CD4-positive, alpha-beta T cell treated with Interleukin-2 at 100 ng/mL for 4 hours (primary cell): ENCODE measurements at regions not wholly inside any gene's neighbourhood (a gene's known extent, or its start where the extent isn't known, plus 50 kb on each side); places are given as distances from the start of the nearest gene placed in this dataset.

Experiments used
- DNase-seq: peaks from one replicate; pipeline ENCODE4 v3.0.0-alpha.2; 2020; ENCODE audit warnings: low spot score

DNA sequence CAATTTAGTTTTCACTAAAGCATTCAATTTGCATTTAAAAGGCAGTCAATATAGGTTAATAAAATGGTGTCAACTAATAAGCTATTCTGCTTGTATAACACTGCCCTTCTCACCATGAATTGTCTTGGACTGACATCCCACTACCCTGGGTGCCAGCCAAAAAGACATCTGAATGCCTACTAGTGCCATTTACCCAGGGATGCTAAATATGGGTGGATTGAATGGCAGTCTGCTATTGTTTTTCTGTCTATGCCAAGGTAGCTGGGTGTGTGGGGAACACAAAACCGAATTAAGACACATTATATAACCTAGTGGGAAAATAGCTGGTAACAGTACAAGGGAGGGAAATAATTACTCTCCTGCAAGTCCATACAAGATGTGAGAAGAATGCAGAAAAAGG, 240.0 kb upstream of the CFAP20DC start:
- DNase-seq: no peak

- DNase-seq: no peak
These were observed 239.1 kb upstream of the CFAP20DC start for GRCh38 chr3:59288951-59289350.

GRCh38 chr3:59286791-59287531, 237.1 kb upstream of the CFAP20DC start:
- no peak for DNase-seq

DNA sequence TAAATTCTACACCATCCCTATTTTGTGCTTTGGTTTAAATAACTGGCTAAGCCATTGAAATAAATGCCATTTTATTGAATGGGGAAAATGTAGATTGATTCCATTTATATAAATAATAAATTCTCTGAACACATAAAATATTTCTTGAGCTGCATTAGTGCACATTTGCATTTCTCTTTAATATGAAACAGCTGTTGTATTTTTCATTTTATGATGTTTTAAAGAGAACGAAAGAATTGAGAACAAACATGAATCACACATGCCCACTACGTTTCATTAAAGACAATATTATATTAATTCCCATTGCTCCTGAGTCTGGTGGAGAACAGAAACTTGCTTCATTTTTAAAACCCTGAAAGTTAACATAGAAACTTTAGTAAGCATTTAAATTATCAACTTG, 235.7 kb upstream of the CFAP20DC start:
- DNase-seq: no peak

GRCh38 chr3:59284926-59285325, 235.1 kb upstream of the CFAP20DC start:
- DNase-seq: no peak

DNA sequence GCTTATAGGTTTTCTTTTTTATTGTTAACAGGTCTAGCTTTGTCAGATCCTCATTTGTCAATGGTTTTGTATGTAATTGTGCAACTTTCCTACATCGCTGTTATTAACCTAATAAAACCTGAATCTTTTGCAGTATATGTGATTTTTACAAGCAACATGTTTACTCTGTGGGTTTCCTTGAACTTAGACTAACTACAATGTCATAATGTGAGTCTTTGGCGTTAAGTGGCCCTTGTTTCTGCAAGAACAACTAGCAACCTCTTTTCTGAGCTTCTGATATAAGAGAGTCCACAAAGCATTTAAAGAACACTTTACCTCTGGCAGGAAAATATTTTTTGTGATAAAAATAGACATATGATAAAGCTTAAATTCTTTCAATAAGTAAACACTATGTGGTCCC, 230.3 kb upstream of the CFAP20DC start:
- no peak for DNase-seq

DNA sequence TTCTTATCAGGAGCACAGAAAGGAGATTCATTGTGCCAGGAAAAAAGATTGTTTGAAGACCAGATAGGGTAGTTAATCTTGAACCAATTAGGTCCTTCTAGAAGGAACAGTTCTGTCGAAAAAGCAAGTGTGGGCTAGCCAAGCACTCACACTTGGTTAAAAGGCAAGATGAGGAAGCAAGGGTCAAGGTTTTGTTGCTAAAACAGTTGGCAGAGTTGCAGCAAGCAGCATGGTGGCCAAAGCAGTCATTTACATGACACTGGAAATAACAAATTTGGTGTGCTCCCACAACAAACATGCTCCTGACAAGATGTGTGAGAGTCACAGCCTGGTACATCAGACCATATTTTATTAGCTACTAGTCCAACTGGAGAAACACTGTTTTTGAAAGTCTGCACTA, 228.0 kb upstream of the CFAP20DC start:
- DNase-seq: no peak

- no peak for DNase-seq
These were observed 227.4 kb upstream of the CFAP20DC start for GRCh38 chr3:59277201-59277600.

- no peak for DNase-seq
These were observed 224.2 kb upstream of the CFAP20DC start for GRCh38 chr3:59273976-59274375.

GRCh38 chr3:59271971-59272370, 222.1 kb upstream of the CFAP20DC start:
- no peak for DNase-seq

DNA sequence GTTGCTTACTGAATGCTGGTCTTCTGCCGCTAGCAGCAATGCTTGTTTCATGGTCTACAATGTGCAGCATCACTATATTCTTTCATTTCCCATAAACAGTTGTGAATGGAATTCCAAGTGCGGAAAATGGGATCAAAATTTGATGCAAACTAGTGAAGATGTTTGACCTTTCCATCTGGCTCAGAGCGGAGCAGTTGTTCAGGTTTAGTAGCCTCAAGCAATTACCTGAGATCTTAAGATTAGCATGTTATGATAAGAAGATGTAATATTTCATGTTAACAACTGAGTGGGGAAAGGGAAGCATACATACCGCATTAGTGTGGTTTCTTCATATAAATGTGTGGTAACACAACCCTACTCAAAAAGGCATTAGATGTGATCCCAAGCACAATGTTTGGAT, 221.1 kb upstream of the CFAP20DC start:
- no peak for DNase-seq

DNA sequence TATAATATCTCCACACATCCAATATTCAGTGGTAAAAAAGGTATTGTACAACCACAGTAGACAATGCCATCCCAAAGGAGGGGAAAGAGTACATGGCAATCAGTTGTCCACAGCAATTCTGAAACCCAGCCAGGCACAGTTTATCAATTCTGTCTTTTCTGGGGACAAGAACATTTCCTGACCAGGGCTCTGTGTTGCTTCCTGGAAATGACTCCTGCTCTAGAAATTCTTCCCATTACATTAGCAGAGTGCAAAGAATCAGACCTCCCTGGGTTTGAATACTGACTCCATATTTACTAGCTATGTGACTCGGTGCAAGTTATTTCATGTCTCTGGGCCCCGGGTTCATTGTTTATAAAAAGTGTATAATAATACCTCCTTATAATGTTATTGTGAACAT, 220.4 kb upstream of the CFAP20DC start:
- no peak for DNase-seq

GRCh38 chr3:59268170-59268569, 218.3 kb upstream of the CFAP20DC start:
- no peak for DNase-seq

- no peak for DNase-seq
These were observed 217.2 kb upstream of the CFAP20DC start for GRCh38 chr3:59267021-59267420.

DNA sequence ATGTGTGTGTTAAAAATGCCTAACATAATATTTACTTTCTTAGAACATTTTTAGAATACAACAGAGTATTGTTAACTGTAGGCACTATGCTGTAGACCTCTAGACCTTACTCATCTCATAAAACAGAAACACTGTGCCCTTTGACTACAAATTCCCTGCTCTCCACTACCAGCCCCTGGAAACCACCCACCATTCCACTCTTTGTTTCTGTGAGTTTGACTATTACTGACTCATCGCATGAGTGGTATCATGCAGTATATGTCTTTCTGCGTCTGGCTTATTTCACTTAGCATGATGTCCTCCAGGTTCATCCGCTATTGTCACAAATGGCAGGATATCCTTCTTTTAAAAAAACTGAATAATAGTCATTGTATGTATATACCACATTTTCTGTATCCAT, 216.7 kb upstream of the CFAP20DC start:
- no peak for DNase-seq

DNA sequence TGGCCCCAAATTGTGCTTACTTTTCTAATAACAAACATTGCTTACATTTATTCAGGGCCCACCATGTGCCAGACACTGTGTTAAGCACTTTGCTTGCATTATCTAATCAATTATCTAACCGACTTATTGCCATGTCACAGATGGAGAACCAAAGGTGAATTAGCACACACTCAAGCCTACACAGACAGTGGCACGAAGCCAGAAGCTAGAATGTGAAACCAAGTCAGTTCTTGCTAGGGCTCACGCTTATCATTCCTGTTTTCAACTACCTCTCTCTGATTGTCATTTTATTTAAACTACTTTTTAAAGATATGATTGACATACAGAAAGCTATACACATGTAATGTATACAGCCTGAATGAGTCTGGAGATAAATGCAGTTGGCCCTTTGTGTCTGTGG, 215.7 kb upstream of the CFAP20DC start:
- no peak for DNase-seq

DNA sequence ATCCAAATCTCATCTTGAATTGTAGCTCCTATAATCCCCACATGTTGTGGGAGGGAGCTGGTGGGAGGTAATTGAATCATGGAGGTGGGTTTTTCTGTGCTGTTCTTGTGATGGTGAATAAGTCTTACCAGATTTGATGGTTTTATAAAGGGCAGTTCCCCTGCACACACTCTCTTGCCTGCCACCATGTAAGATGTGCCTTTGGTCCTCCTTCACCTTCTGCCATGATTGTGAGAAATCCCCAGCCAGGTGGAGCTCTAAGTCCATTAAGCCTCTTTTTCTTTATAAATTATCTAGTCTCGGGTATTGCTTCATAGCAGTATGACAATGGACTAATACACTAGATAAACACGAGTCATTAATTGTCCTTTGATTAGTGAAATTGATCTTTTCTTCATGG, 214.5 kb upstream of the CFAP20DC start:
- no peak for DNase-seq

- no peak for DNase-seq
These were observed 213.3 kb upstream of the CFAP20DC start for GRCh38 chr3:59263152-59263551.

- DNase-seq: no peak
These were observed 212.3 kb upstream of the CFAP20DC start for GRCh38 chr3:59262076-59262498.

- no peak for DNase-seq
These were observed 211.2 kb upstream of the CFAP20DC start for GRCh38 chr3:59261009-59261408.

GRCh38 chr3:59258550-59259260, 208.9 kb upstream of the CFAP20DC start:
- DNase-seq: no peak

- no peak for DNase-seq
These were observed 207.7 kb upstream of the CFAP20DC start for GRCh38 chr3:59257506-59257905.

GRCh38 chr3:59256230-59256629, 206.4 kb upstream of the CFAP20DC start:
- DNase-seq: no peak

DNA sequence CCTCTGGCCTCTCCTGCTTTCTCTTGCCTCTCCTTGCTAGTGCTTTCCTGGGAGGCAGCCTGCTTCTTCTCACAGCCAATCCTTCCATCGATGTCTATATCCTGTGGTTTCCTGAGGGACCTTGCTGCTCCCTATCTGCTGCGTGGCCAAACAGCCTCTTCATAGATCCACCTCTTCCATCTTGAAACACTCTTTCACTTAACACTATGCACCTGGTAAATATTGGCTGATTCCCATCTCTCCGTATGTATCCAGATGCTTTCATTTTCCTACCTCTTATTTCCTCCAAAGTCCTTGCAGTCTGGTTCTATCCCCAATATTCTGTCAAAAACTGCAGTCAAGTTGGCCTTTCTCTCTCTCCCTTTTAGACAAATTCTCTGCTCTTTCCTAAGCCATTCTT, 205.2 kb upstream of the CFAP20DC start:
- no peak for DNase-seq
